H9 (cell line): ENCODE measurements at regions not wholly inside any gene's neighbourhood (a gene's known extent, or its start where the extent isn't known, plus 50 kb on each side); places are given as distances from the start of the nearest gene placed in this dataset.

Source experiments
- DNase-seq: peaks from one replicate; pipeline ENCODE4 v3.0.0-alpha.2; 2017
- H2AFZ ChIP-seq: one replicate; pipeline ENCODE4 v1.6.1; 2013; ENCODE audit warnings: mild to moderate bottlenecking, low read length, control low read depth, moderate library complexity
- H2AK5ac ChIP-seq: 2 replicates; pipeline ENCODE4 v1.6.1; 2013; ENCODE audit warnings: low read length, control low read depth, mixed read lengths; ENCODE audit not compliant: insufficient read length
- H2BK120ac ChIP-seq: one replicate; pipeline ENCODE4 v1.6.1; 2013; ENCODE audit warnings: low read depth, mild to moderate bottlenecking, low read length, control low read depth, inconsistent platforms; ENCODE audit not compliant: poor library complexity, severe bottlenecking
- H2BK12ac ChIP-seq: 2 replicates; pipeline ENCODE4 v1.6.1; 2013; ENCODE audit warnings: low read length, control low read depth, mixed read lengths, low read depth; ENCODE audit not compliant: insufficient read length
- H2BK15ac ChIP-seq: 2 replicates; pipeline ENCODE4 v1.6.1; 2013; ENCODE audit warnings: low read depth, low read length, control low read depth
- H2BK20ac ChIP-seq: one replicate; pipeline ENCODE4 v1.6.1; 2013; ENCODE audit warnings: low read depth, mild to moderate bottlenecking, low read length, control low read depth, inconsistent platforms; ENCODE audit not compliant: poor library complexity, severe bottlenecking
- H2BK5ac ChIP-seq: 2 replicates; pipeline ENCODE4 v1.6.1; 2013; ENCODE audit warnings: low read length, control low read depth, mixed read lengths; ENCODE audit not compliant: insufficient read length
- H3K14ac ChIP-seq: 2 replicates; pipeline ENCODE4 v1.6.1; 2013; ENCODE audit warnings: low read length, control low read depth; ENCODE audit not compliant: insufficient read depth
- H3K18ac ChIP-seq: 2 replicates; pipeline ENCODE4 v1.6.1; 2013; ENCODE audit warnings: low read depth, mild to moderate bottlenecking, mixed read lengths, low read length, control low read depth; ENCODE audit not compliant: insufficient read length
- H3K23ac ChIP-seq: 2 replicates; pipeline ENCODE4 v1.6.1; 2013; ENCODE audit warnings: low read length, control low read depth, mixed read lengths, low read depth; ENCODE audit not compliant: insufficient read length
- H3K23me2 ChIP-seq: 2 replicates; pipeline ENCODE4 v1.6.1; 2013; ENCODE audit warnings: low read depth, mild to moderate bottlenecking, mixed read lengths, low read length, control low read depth; ENCODE audit not compliant: insufficient read length, poor library complexity, severe bottlenecking
- H3K27ac ChIP-seq: 2 replicates; pipeline ENCODE4 v1.5.1; 2013; ENCODE audit warnings: low read length, control low read depth, mixed read lengths, low read depth; ENCODE audit not compliant: insufficient read length
- H3K27me3 ChIP-seq: 2 replicates; pipeline ENCODE4 v1.6.1; 2013; ENCODE audit warnings: low read length, control low read depth, inconsistent platforms; ENCODE audit not compliant: insufficient read depth
- H3K4ac ChIP-seq: 2 replicates; pipeline ENCODE4 v1.6.1; 2013; ENCODE audit warnings: low read depth, mild to moderate bottlenecking, control low read depth, inconsistent platforms, low read length, moderate library complexity
- H3K4me1 ChIP-seq: 2 replicates; pipeline ENCODE4 v1.6.1; 2013; ENCODE audit warnings: low read length, control low read depth, inconsistent platforms; ENCODE audit not compliant: insufficient read depth
- H3K4me2 ChIP-seq: 2 replicates; pipeline ENCODE4 v1.6.1; 2013; ENCODE audit warnings: low read length, control low read depth, mixed read lengths; ENCODE audit not compliant: insufficient read length, insufficient read depth
- H3K56ac ChIP-seq: 2 replicates; pipeline ENCODE4 v1.6.1; 2013; ENCODE audit warnings: low read depth, mild to moderate bottlenecking, mixed read lengths, low read length, control low read depth; ENCODE audit not compliant: insufficient read length
- H3K79me1 ChIP-seq: 2 replicates; pipeline ENCODE4 v1.6.1; 2013; ENCODE audit warnings: low read depth, mild to moderate bottlenecking, moderate library complexity, low read length, control low read depth, inconsistent platforms; ENCODE audit not compliant: insufficient read depth, poor library complexity, severe bottlenecking
- H3K79me2 ChIP-seq: 2 replicates; pipeline ENCODE4 v1.6.1; 2013; ENCODE audit warnings: low read length, control low read depth, inconsistent platforms; ENCODE audit not compliant: insufficient read depth
- H3K9ac ChIP-seq: 2 replicates; pipeline ENCODE4 v1.6.1; 2013; ENCODE audit warnings: low read length, control low read depth, mixed read lengths; ENCODE audit not compliant: insufficient read length; ENCODE audit errors: extremely low read depth
- H3K9me3 ChIP-seq: one replicate; pipeline ENCODE4 v1.6.1; 2013; ENCODE audit warnings: low read depth, low read length, inconsistent platforms; ENCODE audit not compliant: control insufficient read depth
- H3T11ph ChIP-seq: one replicate; pipeline ENCODE4 v1.6.1; 2013; ENCODE audit warnings: mild to moderate bottlenecking, low read length, control low read depth, inconsistent platforms
- H4K20me1 ChIP-seq: one replicate; pipeline ENCODE4 v1.6.1; 2013; ENCODE audit not compliant: control insufficient read depth, insufficient read length, insufficient read depth
- H4K5ac ChIP-seq: 2 replicates; pipeline ENCODE4 v1.6.1; 2013; ENCODE audit warnings: low read depth, mild to moderate bottlenecking, mixed read lengths, low read length, control low read depth; ENCODE audit not compliant: insufficient read length
- H4K8ac ChIP-seq: replicated peaks from 2 replicates; pipeline ENCODE4 v1.6.1; 2013; ENCODE audit warnings: low read length, control low read depth, mixed read lengths, low read depth; ENCODE audit not compliant: insufficient read length
- H4K91ac ChIP-seq: 2 replicates; pipeline ENCODE4 v1.6.1; 2013; ENCODE audit warnings: low read depth, mild to moderate bottlenecking, moderate library complexity, mixed read lengths, low read length, control low read depth; ENCODE audit not compliant: insufficient read length
- H3K27ac Mint-ChIP-seq, 3 experiments: 2 replicates in 2 of 3; 3 replicates in 1 of 3; pipeline ENCODE4 v1.8.0; 2020 to 2021; ENCODE audit warnings: mixed read lengths in 3 of 3, mild to moderate bottlenecking in 1 of 3, moderate library complexity in 1 of 3
- H3K27me3 Mint-ChIP-seq: 2 replicates; pipeline ENCODE4 v1.8.0; 2021; ENCODE audit warnings: low read depth, mild to moderate bottlenecking, moderate library complexity, mixed read lengths
- H3K36me3 Mint-ChIP-seq, 3 experiments: 2 replicates in 2 of 3; 3 replicates in 1 of 3; pipeline ENCODE4 v1.8.0; 2020 to 2021; ENCODE audit warnings: low read depth in 3 of 3, mixed read lengths in 3 of 3; ENCODE audit not compliant: insufficient read depth in 1 of 3
- H3K4me1 Mint-ChIP-seq, 2 experiments: 2 replicates each; pipeline ENCODE4 v1.8.0; 2020; ENCODE audit warnings: mixed read lengths in 2 of 2
- H3K4me3 Mint-ChIP-seq, 2 experiments: 2 replicates in 1 of 2; 3 replicates in 1 of 2; pipeline ENCODE4 v1.8.0; 2020 to 2021; ENCODE audit warnings: mild to moderate bottlenecking in 2 of 2, mixed read lengths in 2 of 2, moderate library complexity in 1 of 2
- H3K9me3 Mint-ChIP-seq, 2 experiments: 2 replicates in 1 of 2; 3 replicates in 1 of 2; pipeline ENCODE4 v1.8.0; 2020; ENCODE audit warnings: mild to moderate bottlenecking in 2 of 2, mixed read lengths in 2 of 2, moderate library complexity in 1 of 2
- CTCF ChIP-seq: fragments of 200-600 bp; sonication (generic); conservative IDR thresholded peaks from 3 replicates; pipeline ENCODE4 v1.8.0; 2021; ENCODE audit warnings: antibody characterized with exemption, mild to moderate bottlenecking
- WGBS: extraction: QIAGEN DNeasy Blood & Tissue Kit; methylation state at CpG from one replicate; pipeline ENCODE4 v1.1.7; 2013; ENCODE audit warnings: missing lambda C conversion rate, low lambda C conversion rate, mixed read lengths; ENCODE audit not compliant: insufficient read length; ENCODE audit errors: extremely low coverage; 5-methylcytosine and 5-hydroxymethylcytosine counted together

GRCh38 chr4:137422666-137423065 lies 109.6 kb downstream of the PCDH18 start:
- Mint-ChIP-seq H3K9me3 (no peaks in the 10 kb centered on the region; a peak in 2 of 5 replicates), H3K36me3 (peaks cover 0 to 14% (median 0%) of the 10 kb centered on the region in 3 experiments; a peak in 4 of 7 replicates), H3K4me3 (no peak overlapping the region), H3K27me3 (no peaks in the 10 kb centered on the region), H3K4me1 (peaks cover 3 to 4% of the 10 kb centered on the region in 2 experiments; a peak in 2 of 4 replicates), H3K27ac (no peak overlapping the region)
- Histone ChIP-seq H2BK12ac (no peak overlapping the region), H2AK5ac (no peak overlapping the region), H3K79me2 (no peaks in the 10 kb centered on the region), H3K4me1 (no peaks in the 10 kb centered on the region), H3K56ac (no peak overlapping the region), H4K91ac (no peak overlapping the region), H3K79me1 (no peaks in the 10 kb centered on the region), H3T11ph (no peak overlapping the region), H2BK120ac (no peak overlapping the region), H2BK15ac (no peak overlapping the region), H4K5ac (no peak overlapping the region), H3K9ac (no peak overlapping the region), H2BK5ac (no peak overlapping the region), H3K23me2 (no peaks in the 10 kb centered on the region), H3K27ac (no peak overlapping the region), H3K9me3 (no peaks in the 10 kb centered on the region), H3K27me3 (no peaks in the 10 kb centered on the region), H2AFZ (no peak overlapping the region), H3K14ac (no peak overlapping the region), H3K23ac (no peak overlapping the region), H3K4me2 (no peak overlapping the region), H3K4ac (no peak overlapping the region), H3K18ac (no peak overlapping the region), H4K20me1 (no peaks in the 10 kb centered on the region), H2BK20ac (no peak overlapping the region), H4K8ac (no peak overlapping the region)
- no peak for TF ChIP-seq CTCF
- no CpG with 5 or more reads among the region's 2 CpGs for WGBS
- DNase-seq = no peak
